ENCODE measurements at regions not wholly inside any gene's neighbourhood (a gene's known extent, or its start where the extent isn't known, plus 50 kb on each side); places are given as distances from the start of the nearest gene placed in this dataset.
"Not testable (repeated sequence)": the region's sequence is repeated elsewhere in the genome, so short reads cannot be mapped to it uniquely, and the experiment has no call there.

GRCh38 chr22:49659924-49660315 is 167.8 kb downstream of the BRD1 start:
- DNase-seq (ENCODE audit: low read depth, low spot score): no peak

GRCh38 chr22:49659281-49659923 is 168.3 kb downstream of the BRD1 start:
- no peak for DNase-seq (ENCODE audit: low read depth, low spot score)

GRCh38 chr22:49658902-49659280 is 168.8 kb downstream of the BRD1 start:
- DNase-seq (ENCODE audit: low read depth, low spot score): no peak

DNA sequence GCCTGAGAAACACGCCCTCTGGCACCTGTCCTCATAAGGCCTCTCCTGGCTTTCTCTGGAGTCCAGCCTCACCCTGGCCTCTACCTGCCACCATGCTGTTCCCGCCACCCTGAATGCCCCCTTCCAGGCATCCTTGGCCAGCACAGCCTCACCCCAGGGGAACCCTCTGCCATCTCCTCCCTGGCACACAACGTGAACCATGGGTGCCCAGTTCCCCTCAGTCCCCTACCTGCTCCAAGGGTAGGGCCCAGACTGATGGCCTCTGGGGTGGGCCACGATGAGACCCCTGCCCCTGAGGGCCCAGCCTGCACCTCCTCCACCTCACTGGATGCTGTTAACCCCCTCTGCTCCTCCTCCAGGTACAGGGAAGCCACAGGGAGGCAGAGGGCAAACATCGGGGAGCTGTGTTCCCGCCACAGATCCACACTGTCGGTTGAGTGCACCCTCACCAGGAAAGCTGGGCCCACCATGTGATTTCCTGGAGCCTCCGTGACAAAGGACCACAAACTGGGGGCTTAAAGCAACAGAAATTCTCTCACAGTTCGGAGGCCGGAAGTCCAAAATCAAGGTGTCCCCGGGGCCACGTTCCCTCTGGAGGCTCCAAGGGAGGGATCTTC is 169.6 kb downstream of the BRD1 start:
- no peak for DNase-seq (ENCODE audit: low read depth, low spot score)

- no peak for DNase-seq (ENCODE audit: low read depth, low spot score)
These were observed 170.2 kb downstream of the BRD1 start for GRCh38 chr22:49657275-49657973.

GRCh38 chr22:49656883-49657274 is 170.8 kb downstream of the BRD1 start:
- not testable (repeated sequence) for DNase-seq (ENCODE audit: low read depth, low spot score)

GRCh38 chr22:49656291-49656851 is 171.3 kb downstream of the BRD1 start:
- DNase-seq (ENCODE audit: low read depth, low spot score): no peak

- no peak for DNase-seq (ENCODE audit: low read depth, low spot score)
These were observed 172.4 kb downstream of the BRD1 start for GRCh38 chr22:49655168-49655812.

DNA sequence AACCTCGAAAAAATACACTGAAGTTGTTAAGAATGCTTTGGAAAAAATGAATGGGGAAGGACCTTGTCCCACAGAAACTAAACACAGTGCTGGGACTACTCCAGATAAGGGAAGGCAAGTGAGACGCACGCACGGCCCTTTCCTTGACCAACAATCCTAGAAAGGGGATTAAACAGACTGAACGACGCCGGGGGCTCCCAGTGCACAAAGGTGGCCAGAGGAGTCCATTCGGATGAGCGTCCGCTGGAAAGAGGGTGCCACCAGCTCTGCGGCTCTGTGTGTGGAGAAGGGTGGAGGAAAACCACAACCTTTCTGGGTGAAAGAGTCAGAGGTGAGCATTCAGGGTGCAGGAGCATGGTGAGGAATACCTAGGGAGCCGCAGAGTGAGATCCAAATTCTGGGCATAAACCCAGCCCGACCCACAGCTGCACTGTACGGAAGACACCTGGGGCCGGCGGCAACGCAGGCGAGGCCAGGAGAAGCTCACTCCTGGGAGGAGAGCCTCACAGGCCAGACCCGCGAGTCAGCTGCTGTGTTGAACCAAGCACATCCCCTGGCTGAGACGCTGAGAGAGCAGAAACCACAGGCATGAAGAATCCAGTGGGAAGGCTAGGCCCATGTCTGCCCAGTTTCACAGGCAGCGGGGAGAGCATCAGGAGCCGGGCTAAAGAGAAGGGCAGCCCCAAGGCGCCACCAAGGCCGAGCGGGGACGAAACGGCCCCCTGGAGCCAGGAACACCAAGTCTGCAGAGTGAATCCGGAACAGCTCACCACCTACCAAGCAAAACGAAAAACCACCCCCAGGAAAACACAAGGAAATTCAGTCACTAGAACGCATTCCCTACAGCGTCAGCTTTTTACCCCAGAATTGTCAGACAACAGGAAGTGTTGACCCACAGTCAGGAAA is 177.1 kb downstream of the BRD1 start:
- no peak for DNase-seq (ENCODE audit: low read depth, low spot score)

DNA sequence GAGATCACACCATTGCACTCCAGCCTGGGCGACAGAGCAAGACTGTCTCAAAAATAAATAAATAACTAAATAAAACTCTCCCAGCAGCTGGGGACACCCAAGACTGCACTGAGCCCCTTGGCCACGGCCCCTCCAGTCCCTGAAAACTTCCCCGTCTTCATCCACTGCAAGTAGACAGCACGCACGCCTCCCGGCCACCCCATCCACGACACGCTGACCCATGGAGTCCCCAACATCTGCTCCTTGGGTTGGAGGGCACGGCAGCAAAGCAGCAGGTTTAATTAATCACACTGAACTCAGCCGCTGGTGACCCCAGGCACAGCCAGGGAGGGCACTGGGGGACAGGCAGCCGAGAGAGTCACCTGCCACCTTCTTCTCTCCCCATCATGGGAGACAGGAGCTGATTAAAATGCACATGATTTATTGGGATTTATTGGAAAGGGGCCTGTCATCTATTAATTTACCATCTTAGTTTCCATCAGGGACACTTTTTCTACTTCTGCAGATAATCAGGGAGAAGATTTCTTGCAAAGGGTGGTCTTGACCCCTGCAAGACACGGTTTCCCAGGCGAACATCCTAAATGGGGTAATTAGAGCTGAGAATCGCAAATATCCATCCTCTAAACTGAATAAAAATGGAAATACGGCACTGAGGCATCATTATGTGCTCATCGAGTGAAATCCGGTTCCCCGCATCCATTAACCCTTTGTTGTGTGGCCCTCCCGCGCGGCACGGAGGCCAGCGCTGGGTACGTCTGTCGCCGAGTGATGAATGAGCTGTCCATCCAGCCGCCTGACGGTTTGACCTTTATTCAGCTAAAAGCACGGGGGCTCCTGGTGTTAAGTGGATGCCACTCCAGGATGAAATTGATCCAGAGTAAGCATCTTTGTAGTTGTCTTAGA is 178.3 kb downstream of the BRD1 start:
- no peak for DNase-seq (ENCODE audit: low read depth, low spot score)

- DNase-seq (ENCODE audit: low read depth, low spot score): no peak
These were observed 179.6 kb downstream of the BRD1 start for GRCh38 chr22:49648053-49648452.

DNA sequence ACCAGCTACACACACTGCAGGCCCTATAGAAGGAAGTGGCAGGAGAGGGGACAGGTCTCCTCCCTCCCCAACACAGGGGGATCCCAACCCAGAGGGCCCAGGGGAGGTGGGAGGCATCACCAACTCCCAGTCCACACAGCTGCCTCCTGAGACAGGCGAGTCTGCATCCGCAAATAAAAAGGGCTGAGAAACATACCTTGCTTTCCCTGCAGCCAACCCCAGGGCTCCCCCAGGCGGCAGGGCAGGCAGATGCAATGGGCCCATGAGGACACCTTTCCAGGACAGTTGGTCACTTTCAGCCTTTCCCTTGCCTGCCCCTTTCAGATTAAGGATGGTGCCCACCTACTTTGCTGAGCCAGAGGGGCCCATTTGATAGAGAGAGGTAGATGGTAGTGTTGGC is 180.0 kb downstream of the BRD1 start:
- no peak for DNase-seq (ENCODE audit: low read depth, low spot score)

DNA sequence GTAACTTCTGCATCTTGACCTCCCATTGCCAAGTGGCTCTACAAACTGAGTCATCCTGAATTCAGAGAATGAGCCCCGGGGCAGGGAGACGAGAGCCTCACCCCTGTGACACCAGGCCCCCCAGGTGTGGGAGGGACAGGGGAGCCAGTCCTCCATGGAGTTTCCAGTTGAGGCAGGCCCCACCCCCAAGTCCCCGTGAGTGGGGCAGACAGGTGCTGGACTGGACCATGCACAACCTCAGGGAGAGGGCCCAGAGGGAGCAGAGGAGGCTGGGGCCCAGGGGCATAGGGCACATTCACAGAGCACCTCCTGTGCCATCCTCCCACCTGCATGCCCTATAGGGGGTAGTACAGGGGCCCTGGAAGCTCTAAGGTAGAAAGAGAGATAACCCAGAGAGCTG is 180.8 kb downstream of the BRD1 start:
- no peak for DNase-seq (ENCODE audit: low read depth, low spot score)

DNA sequence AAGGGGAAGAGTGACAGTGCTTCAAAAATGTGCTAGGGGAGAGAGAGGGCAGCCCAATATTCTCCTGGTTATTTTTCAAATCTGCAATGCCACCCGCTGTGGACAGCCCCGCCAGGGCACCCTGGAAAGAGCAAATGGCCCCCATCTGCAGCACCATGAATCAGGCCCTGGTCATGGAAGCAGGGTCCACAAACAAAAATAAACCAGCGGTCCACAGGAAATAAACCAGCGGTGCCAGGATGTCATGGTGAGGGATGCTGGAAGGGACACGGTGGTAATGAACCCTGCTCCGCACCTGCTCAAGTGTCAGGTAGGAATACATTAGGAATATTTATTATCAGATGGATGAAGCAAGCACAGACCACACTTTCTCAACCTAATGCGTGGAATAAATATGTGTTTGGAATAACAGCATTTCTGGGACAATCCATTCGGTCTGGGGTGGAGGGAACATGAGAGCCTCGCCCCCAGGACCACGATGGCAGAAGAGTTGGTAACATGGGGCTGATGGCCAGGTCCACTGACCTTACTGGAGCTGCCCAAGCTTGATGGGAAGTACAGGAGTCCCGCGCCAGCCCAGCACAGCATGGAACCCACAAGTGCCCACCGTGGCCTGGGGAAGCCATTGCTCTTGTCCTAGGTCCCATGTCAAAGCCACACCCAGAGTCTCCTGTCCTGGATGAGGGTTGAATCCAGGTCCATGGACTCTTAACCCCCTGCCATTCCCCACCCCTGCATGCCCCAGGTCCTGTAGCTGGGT is 181.7 kb downstream of the BRD1 start:
- no peak for DNase-seq (ENCODE audit: low read depth, low spot score)

GRCh38 chr22:49645257-49645656 is 182.4 kb downstream of the BRD1 start:
- no peak for DNase-seq (ENCODE audit: low read depth, low spot score)

DNA sequence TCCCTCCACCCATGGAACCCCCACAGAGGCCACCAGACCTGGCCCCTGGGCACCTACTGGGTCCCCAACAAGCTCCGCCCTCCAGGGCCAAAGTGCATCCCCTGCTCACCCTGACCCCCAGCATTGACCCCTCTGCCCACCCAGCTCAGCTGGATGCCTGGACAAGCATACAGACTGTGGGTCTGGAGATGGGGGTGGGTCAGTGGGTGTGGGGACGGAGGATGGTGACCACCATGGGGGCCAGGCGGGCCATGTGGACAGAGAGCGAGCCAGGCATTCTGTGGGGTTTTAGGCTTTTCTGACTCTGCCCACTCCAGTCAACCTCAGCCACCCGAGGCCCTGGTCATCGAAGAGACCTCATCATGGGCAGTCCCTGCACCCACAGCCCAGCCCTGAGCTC is 183.7 kb downstream of the BRD1 start:
- DNase-seq (ENCODE audit: low read depth, low spot score): no peak

DNA sequence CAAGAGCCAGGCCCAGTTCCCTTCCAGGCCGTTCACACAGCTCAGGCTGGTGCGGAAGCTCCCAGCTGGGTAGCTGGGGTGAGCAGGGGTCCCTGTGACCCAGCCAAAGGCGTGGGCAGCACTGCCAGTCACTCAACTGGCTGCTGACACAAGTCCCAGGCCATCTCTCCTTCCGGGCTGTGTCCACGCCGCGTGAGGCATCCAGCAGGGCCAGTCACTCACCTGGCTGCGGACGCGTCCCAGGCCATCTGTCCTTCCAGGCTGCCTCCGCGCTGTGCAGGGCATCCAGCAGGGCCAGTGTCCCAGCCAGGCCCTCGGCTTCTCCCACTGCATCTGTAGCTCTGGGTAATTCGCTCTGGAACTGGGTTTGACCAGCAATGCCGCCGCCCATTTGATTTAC is 184.2 kb downstream of the BRD1 start:
- DNase-seq (ENCODE audit: low read depth, low spot score): no peak

DNA sequence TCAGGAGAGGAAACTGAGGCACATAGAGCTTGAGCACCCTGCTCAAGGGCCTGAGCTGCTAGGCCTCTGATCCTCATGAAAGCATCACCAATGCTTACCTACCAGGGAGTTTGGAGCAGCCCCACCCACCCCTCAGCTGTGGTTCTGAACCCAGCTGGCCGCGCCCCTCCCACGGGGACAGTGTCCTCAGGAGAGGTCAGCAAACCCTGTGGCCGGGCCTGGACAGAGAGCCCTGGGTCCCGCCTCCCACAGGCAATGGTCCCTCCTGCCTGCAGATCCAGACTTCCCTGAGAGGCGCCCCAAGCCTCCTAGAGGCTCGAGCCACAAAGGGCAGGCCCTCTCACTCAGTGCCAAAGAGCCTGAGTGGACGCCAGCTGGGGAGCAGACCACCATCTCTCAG is 184.9 kb downstream of the BRD1 start:
- no peak for DNase-seq (ENCODE audit: low read depth, low spot score)

- no peak for DNase-seq (ENCODE audit: low read depth, low spot score)
These were observed 185.3 kb downstream of the BRD1 start for GRCh38 chr22:49642331-49642730.
